Transverse colon (tissue), 4 donors: ENCODE measurements at regions not wholly inside any gene's neighbourhood (a gene's known extent, or its start where the extent isn't known, plus 50 kb on each side); places are given as distances from the start of the nearest gene placed in this dataset.

Experiments used
- DNase-seq: peaks from one replicate; pipeline ENCODE4 v3.0.0-alpha.2; 2019
- H3K27ac ChIP-seq, 4 donors: fragments of 200-600 bp; sonication (generic); 2 replicates each; pipeline ENCODE4 v1.5.1; 2016 to 2018; ENCODE audit warnings: inconsistent platforms in 4 of 4
- H3K27me3 ChIP-seq: fragments of 200-600 bp; sonication (generic); 2 replicates; pipeline ENCODE4 v1.5.1; 2017; ENCODE audit warnings: inconsistent platforms
- H3K36me3 ChIP-seq, 4 donors: fragments of 200-600 bp; sonication (generic); 2 replicates each; pipeline ENCODE4 v1.5.1; 2017 to 2019; ENCODE audit warnings: inconsistent platforms in 4 of 4
- H3K4me1 ChIP-seq, 4 donors: fragments of 200-600 bp; sonication (generic); 2 replicates each; pipeline ENCODE4 v1.5.1; 2017 to 2020; ENCODE audit warnings: inconsistent platforms in 4 of 4
- H3K4me3 ChIP-seq, 4 donors: fragments of 200-600 bp; sonication (generic); 1 replicate in 1 of 4; 2 replicates in 3 of 4; pipeline versions ENCODE4 v1.5.1 to v1.6.1; 2017 to 2019; ENCODE audit warnings: inconsistent platforms in 4 of 4
- H3K9me3 ChIP-seq, 2 donors: fragments of 200-600 bp; sonication (generic); 2 replicates each; pipeline ENCODE4 v1.5.1; 2017 to 2019; ENCODE audit warnings: inconsistent platforms in 2 of 2
- EP300 ChIP-seq: sonication (generic); formaldehyde crosslinking; IDR thresholded peaks from one replicate; pipeline ENCODE4 v1.6.1; 2017; ENCODE audit warnings: antibody characterized with exemption, low read depth
- POLR2A ChIP-seq: fragments of 450-650 bp; IDR thresholded peaks from one replicate; pipeline ENCODE4 v1.6.1; 2016; ENCODE audit warnings: antibody characterized with exemption, mild to moderate bottlenecking, moderate library complexity
- POLR2AphosphoS5 ChIP-seq, 3 donors: sonication (generic); formaldehyde crosslinking; IDR thresholded peaks; one replicate each; pipeline ENCODE4 v1.6.1; 2016; ENCODE audit warnings: antibody characterized with exemption in 3 of 3
- WGBS, 2 donors: methylation state at CpG; one replicate each; pipeline ENCODE4 v1.1.5; 2018; ENCODE audit warnings: low coverage in 1 of 2; 5-methylcytosine and 5-hydroxymethylcytosine counted together
- in situ Hi-C, 4 donors: fragments of 200-750 bp; cut with MboI; loops; one replicate each; pipeline versions ENCODE4 v1.15.0 to v1.15.1; 2017; ENCODE audit warnings: low sequenced_read_pairs in 3 of 4, low pct_ligation_motif_present in 1 of 4, low pct_unique_long_range_greater_than_20kb in 1 of 4
- intact Hi-C: fragments of 100-400 bp; cut with DNase I; formaldehyde crosslinking; loops from one replicate; pipeline ENCODE4 v1.15.1; 2023; ENCODE audit warnings: low total_unique reads
- TF ChIP-seq, protein P1 (sequence below), 5 experiments: fragments of 200-600 bp in 3 of 5; fragments of 450-650 bp in 2 of 5; sonication (generic) in 3 of 5; IDR thresholded peaks; 1 replicate in 2 of 5; 2 replicates in 3 of 5; pipeline ENCODE4 v1.5.1; 2016 to 2017; ENCODE audit warnings: antibody characterized with exemption in 5 of 5, inconsistent platforms in 3 of 5, mild to moderate bottlenecking in 2 of 5, moderate library complexity in 1 of 5

GRCh38 chr3:41018855-41019254, 180.4 kb upstream of the CTNNB1 start:
- no peak for DNase-seq
- 95 to 97% methylated on average over 2 of the region's 2 CpGs for WGBS, 2 donors
- Histone ChIP-seq H3K4me3 (no peak overlapping the region), H3K4me1 (no peaks in the 10 kb centered on the region), H3K36me3 (no peaks in the 10 kb centered on the region), H3K27me3 (no peaks in the 10 kb centered on the region), H3K27ac (no peak overlapping the region), H3K9me3 (no peaks in the 10 kb centered on the region)
- no peak for TF ChIP-seq POLR2AphosphoS5 (IDR thresholded peaks at IDR 0.05)
- intact Hi-C loops: no loop called here
- in situ Hi-C loops: no loop called here

DNA sequence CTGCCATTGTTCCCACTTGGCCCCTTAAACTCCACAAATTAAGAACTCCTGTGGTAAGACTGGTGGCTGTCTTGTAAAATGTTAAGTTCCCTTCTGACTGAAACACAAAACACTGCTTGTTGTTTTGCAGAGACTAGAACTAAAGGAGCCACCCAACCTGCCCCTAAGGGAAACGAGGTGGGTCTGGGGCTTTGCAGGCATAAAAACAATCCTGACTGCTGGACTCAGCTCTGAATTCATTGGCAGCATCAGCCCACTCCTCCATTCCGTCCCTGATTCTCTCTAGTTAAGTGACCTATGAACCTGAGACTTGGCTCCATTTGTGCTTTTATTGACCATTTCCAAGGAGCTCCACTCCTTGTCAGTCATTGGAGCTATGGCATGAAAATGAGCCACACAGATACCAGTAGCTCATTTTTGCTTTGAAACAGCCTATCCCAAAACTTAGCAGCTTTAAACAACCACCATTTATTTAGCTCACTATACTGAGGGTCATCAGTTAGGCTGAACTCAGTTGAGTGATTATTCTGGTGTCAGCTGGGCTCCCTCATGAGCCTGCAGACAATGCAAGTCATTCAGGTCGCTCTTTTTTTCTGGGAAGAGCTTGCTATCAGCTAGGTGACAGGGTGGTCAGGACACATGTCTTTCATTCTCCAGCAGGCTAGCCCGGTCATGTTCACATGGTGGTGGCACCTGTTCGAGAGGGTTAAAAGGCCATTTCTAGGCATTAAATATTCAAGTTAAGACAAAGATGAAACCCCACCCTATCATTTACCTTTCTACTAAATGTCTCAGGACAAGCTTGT, 175.1 kb upstream of the CTNNB1 start:
- WGBS, 2 donors: 60 to 69% methylated on average over 1 to 5 of the region's 5 CpGs
- TF ChIP-seq, protein P1, sequence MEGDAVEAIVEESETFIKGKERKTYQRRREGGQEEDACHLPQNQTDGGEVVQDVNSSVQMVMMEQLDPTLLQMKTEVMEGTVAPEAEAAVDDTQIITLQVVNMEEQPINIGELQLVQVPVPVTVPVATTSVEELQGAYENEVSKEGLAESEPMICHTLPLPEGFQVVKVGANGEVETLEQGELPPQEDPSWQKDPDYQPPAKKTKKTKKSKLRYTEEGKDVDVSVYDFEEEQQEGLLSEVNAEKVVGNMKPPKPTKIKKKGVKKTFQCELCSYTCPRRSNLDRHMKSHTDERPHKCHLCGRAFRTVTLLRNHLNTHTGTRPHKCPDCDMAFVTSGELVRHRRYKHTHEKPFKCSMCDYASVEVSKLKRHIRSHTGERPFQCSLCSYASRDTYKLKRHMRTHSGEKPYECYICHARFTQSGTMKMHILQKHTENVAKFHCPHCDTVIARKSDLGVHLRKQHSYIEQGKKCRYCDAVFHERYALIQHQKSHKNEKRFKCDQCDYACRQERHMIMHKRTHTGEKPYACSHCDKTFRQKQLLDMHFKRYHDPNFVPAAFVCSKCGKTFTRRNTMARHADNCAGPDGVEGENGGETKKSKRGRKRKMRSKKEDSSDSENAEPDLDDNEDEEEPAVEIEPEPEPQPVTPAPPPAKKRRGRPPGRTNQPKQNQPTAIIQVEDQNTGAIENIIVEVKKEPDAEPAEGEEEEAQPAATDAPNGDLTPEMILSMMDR (IDR thresholded peaks at IDR 0.05): no peak
- TF ChIP-seq POLR2AphosphoS5 (IDR thresholded peaks at IDR 0.05): no peak
- TF ChIP-seq EP300: no peak
- TF ChIP-seq POLR2A: no peak

GRCh38 chr3:41026394-41027177, 172.7 kb upstream of the CTNNB1 start:
- no peaks in the 10 kb centered on the region for H3K36me3 ChIP-seq
- in situ Hi-C loops: no loop called here
- intact Hi-C loops: no loop called here
- H3K9me3 ChIP-seq: no peaks in the 10 kb centered on the region
- peak; percentile 17 for DNase-seq
- no peak overlapping the region for H3K4me3 ChIP-seq
- H3K27me3 ChIP-seq: no peaks in the 10 kb centered on the region
- 44 to 65% methylated on average over 3 of the region's 3 CpGs for WGBS, 2 donors
- H3K4me1 ChIP-seq: no peaks in the 10 kb centered on the region
- H3K27ac ChIP-seq: no peak overlapping the region
- TF ChIP-seq, protein P1 (IDR thresholded peaks at IDR 0.05): no peak

More for the DNA sequence above, 175.1 kb upstream of the CTNNB1 start:
- DNase-seq: no peak
- Histone ChIP-seq H3K27me3 (no peaks in the 10 kb centered on the region), H3K27ac (no peak overlapping the region), H3K36me3 (no peaks in the 10 kb centered on the region), H3K9me3 (no peaks in the 10 kb centered on the region), H3K4me1 (no peaks in the 10 kb centered on the region), H3K4me3 (no peak overlapping the region)
- in situ Hi-C loops (no loop called here), intact Hi-C loops (no loop called here)

DNA sequence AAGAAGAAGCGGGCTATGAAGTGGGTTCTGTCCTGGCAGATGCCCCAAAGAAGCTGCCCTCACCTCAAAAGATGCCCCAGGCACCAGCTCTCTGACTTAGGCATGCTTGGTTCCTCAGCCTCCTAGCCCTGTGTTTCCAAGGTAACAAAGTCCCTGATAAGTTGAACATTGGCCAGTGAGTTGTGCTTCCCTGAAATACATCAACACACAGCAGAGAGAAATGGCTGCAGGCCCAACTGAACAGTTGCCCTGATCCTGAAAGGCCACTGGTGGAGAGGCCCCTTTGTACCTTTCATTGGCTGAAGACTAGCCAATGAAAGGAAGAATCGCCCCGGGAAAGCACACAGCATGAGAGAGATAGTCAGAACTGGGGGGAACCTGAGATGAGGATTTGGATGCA, 169.9 kb upstream of the CTNNB1 start:
- intact Hi-C loops (no loop called here), in situ Hi-C loops (no loop called here)
- 58% methylated on average over 3 of the region's 3 CpGs; no CpG with 5 or more reads in 1 of the 2 donors for WGBS, 2 donors
- Histone ChIP-seq H3K27ac (no peak overlapping the region), H3K27me3 (no peaks in the 10 kb centered on the region), H3K4me3 (no peak overlapping the region), H3K4me1 (peaks cover 0 to 4% (median 0%) of the 10 kb centered on the region in 4 donors), H3K36me3 (no peaks in the 10 kb centered on the region), H3K9me3 (no peaks in the 10 kb centered on the region)
- no peak for DNase-seq
- TF ChIP-seq EP300: no peak

DNA sequence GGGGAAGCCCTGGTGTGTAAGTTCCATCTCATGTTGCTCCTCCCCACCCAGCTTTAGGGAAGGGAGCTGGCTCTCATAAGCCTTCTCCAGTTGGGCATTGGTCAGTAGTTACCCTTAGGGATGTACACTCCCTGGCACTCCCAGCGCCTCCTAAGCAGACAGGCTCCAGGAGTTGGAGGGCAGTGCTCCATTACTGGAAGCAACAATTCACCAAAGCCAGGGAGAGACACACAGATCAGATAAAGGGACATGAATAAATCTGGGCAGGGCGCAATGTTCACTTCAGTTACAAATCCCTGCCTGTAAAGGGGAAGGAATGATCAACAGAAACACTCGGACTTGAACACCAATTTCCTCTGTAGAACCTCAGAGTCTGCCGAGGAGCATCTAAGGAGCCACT, 169.1 kb upstream of the CTNNB1 start:
- H3K36me3 ChIP-seq: no peaks in the 10 kb centered on the region
- 40 to 76% methylated on average over 1 to 4 of the region's 4 CpGs for WGBS, 2 donors
- H3K27me3 ChIP-seq: no peaks in the 10 kb centered on the region
- no peak for TF ChIP-seq POLR2AphosphoS5 (IDR thresholded peaks at IDR 0.05)
- no peak for TF ChIP-seq POLR2A
- TF ChIP-seq EP300: no peak
- TF ChIP-seq, protein P1 (IDR thresholded peaks at IDR 0.05): no peak
- H3K27ac ChIP-seq: no peak overlapping the region
- DNase-seq: no peak
- no peaks in the 10 kb centered on the region for H3K9me3 ChIP-seq
- intact Hi-C loops (no loop called here), in situ Hi-C loops (no loop called here)
- H3K4me1 ChIP-seq: peaks cover 0 to 5% (median 0%) of the 10 kb centered on the region in 4 donors
- no peak overlapping the region for H3K4me3 ChIP-seq
